GM19438 (cell line): ENCODE measurements at regions not wholly inside any gene's neighbourhood (a gene's known extent, or its start where the extent isn't known, plus 50 kb on each side); places are given as distances from the start of the nearest gene placed in this dataset.

Source experiments
- ATAC-seq: cut with Tn5 transposase; IDR thresholded peaks from one replicate; pipeline ENCODE4 v1.9.1; 2021; ENCODE audit warnings: low read depth; ENCODE audit not compliant: unreplicated experiment

DNA sequence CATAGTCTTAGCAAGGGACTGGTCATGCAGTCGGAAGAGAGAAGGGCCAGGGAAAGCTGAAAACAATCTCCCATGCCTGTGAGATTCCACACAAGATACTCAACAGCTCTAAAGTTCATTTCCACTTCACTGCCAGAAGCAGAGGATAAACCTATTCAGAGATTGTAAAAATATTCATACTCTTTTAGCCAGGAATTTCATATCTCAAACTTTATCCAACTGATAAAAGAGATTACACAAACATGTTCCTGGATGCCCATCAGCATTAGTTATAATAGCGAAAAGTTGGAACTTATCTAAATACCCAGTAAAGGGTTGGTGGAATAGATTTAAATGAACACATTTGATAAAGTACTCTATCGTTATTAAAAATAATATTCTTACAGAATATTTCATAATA lies 75.2 kb upstream of the ARHGEF3 start:
- no peak for ATAC-seq

DNA sequence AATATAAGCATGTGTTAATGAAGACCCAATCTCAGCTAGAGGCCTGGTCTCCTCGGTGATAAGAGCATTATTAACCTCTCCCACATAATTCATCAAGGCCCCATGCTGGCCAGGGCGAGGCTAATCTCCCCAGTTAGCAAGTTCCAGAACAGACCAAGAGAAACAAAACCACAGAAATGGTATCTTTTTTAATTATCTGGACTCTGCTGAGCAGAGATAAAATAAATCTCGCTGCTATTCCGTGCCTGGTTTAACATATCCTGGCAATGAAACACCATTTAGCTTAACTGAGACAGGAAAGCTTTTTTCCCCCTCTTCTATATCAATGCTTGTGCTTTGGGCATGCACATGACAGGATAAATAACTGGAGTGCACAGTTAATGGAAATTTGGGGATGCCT lies 72.5 kb upstream of the ARHGEF3 start:
- no peak for ATAC-seq

GRCh38 chr3:56870436-56870835 lies 68.7 kb upstream of the ARHGEF3 start:
- ATAC-seq = no peak

DNA sequence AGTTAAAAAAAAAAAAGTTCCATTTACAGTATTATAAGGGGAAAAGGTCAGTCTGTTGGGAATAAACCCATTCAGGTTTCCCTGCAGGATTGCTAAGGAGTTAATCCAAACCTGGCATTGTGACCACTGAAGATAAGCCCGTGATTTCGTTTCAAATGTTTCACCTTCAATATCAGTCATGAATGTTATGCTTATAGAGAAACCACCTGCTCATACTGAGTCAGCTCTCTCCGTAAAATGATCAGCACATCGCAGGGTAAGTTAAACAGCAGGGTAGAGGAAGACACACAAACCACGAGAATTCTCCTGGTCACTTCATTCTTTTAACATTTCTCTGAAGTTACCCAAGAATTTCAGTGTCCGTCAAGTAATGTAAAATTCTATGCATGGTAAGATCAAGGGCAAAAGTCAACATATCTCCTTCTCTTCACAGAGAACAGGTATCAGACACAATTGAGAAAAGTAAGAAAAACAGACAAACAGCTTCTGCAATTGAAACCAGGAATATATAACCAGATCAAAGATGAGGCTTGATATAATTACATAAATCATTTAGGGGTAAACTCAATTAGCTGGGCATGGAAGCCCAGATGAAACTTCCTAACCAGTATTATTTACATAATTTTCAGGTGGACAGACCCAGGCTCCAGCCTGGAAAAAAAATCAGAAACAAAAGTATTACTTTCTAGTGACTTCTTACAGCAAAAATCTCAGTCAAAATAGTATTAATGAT lies 67.6 kb upstream of the ARHGEF3 start:
- ATAC-seq = no peak

- no peak for ATAC-seq
Observed at GRCh38 chr3:56868706-56869105, 67.0 kb upstream of the ARHGEF3 start.

DNA sequence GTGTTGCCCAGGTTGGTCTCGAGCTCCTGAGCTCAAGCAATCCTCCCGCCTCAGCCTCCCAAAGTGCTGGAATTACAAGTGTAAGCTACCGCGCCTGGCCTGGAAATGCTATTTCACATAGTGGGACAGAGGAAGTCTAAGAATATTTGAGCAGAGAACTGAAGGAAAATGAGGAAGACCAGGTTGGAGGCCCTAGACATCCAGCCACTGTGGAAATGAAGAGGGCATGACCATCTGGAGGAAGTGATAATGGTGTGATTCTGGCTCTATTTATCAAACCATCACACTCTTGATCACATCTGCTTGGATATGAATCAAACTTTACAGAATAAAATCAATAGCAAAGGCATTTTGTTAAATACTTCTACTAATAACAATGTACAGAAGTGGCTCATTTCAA lies 65.9 kb upstream of the ARHGEF3 start:
- ATAC-seq = no peak

DNA sequence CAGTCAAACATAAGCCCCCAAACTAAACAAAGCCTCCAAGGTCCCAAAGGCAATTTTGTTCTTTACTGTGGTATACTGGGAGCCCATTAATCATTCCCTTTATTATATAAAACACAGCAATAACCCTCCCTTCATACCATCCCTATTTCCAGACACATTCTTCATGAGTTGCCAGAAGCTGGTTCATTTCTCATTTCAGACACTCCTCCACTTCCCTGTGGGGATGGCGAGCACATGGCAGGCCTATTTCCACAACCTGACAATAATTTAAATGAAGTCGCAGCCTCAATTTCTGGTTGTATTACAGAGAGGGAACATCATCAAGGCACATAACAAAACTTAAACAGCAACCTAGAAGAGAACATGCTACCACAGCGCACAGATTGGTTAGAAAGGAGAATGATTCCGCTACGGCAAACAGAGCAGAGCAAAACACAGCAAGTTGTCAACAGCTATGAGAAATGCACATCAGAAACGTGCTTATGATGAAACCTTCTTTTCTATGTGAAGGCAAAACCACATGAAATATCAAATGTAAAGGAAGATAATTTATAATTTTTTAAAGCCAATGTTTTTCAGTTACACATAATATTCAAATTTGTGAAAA lies 63.3 kb upstream of the ARHGEF3 start:
- ATAC-seq = no peak

- ATAC-seq = no peak
Observed at GRCh38 chr3:56864090-56864489, 62.3 kb upstream of the ARHGEF3 start.

GRCh38 chr3:56862352-56863062 lies 60.8 kb upstream of the ARHGEF3 start:
- ATAC-seq = no peak

DNA sequence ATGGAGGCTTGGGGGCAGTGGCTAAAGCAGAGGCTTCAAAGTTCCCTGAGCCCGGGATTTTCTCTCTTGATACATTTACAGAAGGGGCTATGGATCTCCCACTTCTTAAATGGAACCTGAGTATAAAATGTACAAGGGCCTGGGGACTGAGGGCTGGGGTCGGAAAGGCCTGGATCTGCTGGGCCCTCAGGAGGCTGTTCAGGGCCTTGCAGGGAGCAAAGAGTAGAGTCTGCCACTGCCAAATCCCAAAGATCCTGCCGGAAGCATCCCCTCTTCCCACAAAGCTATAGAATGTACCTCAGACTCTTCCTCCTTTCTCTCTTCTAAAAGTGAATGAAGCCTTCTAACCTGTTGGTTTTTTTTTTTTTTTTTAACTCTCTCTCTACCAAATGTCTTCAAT lies 59.8 kb upstream of the ARHGEF3 start:
- no peak for ATAC-seq

DNA sequence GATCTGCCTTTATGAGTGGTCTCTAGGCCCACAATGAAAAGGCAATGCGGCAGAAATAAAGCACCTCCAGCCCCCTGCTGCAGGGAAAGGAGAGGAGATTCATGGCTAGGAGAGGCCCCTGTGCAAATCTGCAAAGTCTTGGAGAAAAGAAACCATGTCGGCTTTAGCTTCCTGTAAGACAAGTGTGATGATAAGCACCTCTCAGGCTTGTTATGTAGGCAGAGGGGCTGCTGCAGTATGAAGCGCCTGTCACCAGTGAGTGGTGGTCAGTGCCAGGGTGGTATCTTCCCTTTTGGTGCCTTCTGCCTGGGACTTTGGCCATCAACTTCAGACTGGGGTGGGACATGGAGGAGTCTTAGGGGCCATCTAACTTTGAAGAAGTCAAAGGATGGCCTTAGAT lies 59.2 kb upstream of the ARHGEF3 start:
- ATAC-seq = no peak

- ATAC-seq = no peak
Observed at GRCh38 chr3:56860351-56860750, 58.6 kb upstream of the ARHGEF3 start.

GRCh38 chr3:56858331-56858730 lies 56.6 kb upstream of the ARHGEF3 start:
- no peak for ATAC-seq

GRCh38 chr3:56857178-56857577 lies 55.4 kb upstream of the ARHGEF3 start:
- no peak for ATAC-seq

GRCh38 chr3:56856752-56857151 lies 55.0 kb upstream of the ARHGEF3 start:
- no peak for ATAC-seq

DNA sequence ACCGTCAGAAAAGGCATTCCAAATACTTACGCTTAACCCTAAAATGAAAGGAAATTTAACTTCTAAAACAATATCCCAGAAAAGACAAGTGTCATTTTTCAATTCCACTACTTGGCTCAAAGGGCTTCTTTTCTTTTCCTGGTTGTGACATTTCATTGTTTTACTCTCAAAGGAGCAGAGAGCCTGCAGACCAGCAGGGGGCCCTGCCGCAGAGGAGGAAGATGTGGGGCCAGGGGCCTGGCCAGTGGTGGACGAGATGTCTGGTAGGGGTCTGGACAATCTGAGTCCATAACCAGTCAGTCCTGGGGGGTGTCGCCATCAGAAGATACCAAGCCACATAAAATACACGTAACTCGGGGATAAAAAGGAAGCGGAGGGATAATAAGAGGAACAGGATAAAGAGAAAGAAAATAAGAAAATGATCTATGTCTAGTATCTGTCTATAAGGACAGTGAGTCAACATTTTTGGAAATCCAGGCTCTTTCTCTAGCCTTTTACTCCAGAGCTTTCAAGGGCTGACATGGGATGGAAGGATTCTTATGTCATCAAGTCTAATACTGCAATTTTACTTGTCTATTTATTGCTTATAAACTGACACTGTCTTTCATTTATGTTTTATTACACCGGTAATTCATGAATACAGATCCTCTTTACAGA lies 54.2 kb upstream of the ARHGEF3 start:
- ATAC-seq = no peak

DNA sequence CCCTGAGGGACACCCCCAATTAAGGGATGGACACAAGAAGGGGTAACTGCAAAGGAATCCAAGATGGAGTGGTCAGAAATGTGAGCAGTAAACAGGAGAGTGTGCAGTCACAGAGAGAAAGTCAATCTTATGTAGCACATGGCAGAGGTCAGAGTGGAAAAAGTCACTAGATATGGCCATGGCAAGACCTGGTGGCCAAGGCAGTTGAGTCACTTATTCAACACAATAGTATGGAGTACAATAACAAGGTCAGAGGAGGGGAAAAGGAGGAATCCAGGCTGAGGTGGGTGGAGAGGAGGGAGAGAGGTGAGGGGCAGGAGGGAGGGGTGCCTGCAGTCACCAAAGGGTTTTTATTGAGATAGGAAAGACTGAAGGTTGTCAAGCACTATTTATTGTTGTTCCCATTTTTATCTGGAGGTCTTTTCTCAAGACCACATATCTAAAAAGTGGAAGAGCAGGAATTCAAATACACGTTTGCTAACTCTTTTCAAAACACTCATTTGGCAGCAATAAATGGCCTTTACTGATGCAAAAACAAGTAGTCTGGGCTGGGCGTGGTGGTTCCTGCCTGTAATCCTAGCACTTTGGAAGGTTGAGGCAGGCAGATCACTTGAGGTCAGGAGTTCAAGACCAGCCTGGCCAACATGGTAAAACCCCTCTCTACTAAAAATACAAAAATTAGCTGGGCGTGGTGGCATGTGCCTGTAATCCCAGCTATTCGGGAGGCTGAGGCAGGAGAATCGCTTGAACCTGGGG lies 53.3 kb upstream of the ARHGEF3 start:
- ATAC-seq = no peak

DNA sequence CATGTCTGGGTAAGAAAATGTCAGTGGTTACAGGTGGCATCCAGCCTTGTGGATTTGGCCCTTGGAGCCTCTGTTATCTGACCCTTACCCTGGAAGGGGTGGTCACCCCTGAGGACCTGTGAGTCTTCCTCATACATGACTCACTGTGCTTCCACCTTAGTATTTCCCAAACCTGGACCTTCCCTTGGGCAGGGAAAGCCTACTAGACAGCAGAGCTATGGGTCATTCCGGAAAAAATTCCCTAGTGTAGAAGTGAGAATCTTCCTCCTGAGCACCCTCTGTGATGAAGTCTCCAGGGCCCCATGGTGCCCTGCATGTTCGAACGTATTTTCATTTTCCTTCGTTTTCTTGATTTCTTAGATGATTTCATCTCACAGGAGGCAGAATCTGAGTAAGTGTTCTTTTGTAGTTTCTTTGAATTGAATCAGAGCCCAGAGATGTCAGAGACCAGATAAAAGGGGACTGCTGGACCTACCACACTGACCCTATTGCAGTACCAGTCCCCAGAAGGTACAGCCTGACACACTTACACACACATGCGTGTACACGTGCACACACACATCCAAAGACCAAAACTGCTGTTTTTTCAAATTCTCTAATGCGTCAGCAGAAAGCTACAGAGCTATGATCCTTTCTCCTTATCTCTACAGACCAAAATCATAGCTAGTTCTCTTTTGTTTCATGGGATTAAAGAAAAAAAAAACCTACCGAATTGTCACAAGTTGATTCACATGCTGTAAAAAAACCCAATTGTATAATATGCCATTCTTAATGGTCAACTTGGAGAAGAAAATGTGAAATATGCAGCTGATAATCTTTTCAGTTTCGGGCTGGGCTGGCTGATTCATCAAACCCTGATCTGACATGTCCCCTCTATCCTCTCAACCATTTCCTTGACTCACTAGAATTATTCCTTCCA lies 50.5 kb upstream of the ARHGEF3 start:
- ATAC-seq = no peak
